HepG2 (cell line): ENCODE measurements at regions not wholly inside any gene's neighbourhood (a gene's known extent, or its start where the extent isn't known, plus 50 kb on each side); places are given as distances from the start of the nearest gene placed in this dataset.

Experiments used
- BATF2 ChIP-seq: sonication (generic); formaldehyde crosslinking; IDR thresholded peaks from 2 replicates; pipeline ENCODE4 v1.8.0; 2022; ENCODE audit warnings: mild to moderate bottlenecking, missing genetic modification reagents, moderate library complexity
- HIVEP1 ChIP-seq: sonication (generic); formaldehyde crosslinking; IDR thresholded peaks from 2 replicates; pipeline ENCODE4 v1.4.0; 2020; ENCODE audit warnings: mild to moderate bottlenecking, missing genetic modification reagents
- HOXA3 ChIP-seq: sonication (generic); formaldehyde crosslinking; IDR thresholded peaks from 2 replicates; pipeline ENCODE4 v1.5.0; 2020; ENCODE audit warnings: missing genetic modification reagents
- NAIF1 ChIP-seq: sonication (generic); formaldehyde crosslinking; IDR thresholded peaks from 2 replicates; pipeline ENCODE4 v1.5.0; 2020; ENCODE audit warnings: mild to moderate bottlenecking, missing genetic modification reagents, borderline replicate concordance
- PHF20 ChIP-seq: sonication (generic); formaldehyde crosslinking; IDR thresholded peaks from 2 replicates; pipeline ENCODE4 v1.5.0; 2020; ENCODE audit warnings: mild to moderate bottlenecking, missing genetic modification reagents
- RFX5 ChIP-seq: IDR thresholded peaks from 2 replicates; pipeline ENCODE4 v1.6.1; 2011; ENCODE audit warnings: low read depth, low read length, improper control_type of control experiment
- ZNF142 ChIP-seq: sonication (generic); formaldehyde crosslinking; IDR thresholded peaks from 2 replicates; pipeline ENCODE4 v1.4.0; 2020; ENCODE audit warnings: missing genetic modification reagents
- ZNF337 ChIP-seq: sonication (generic); formaldehyde crosslinking; IDR thresholded peaks from 2 replicates; pipeline ENCODE4 v1.5.1; 2020; ENCODE audit warnings: missing genetic modification reagents, low read depth, mild to moderate bottlenecking, borderline replicate concordance
- ZNF34 ChIP-seq: sonication (generic); formaldehyde crosslinking; IDR thresholded peaks from 2 replicates; pipeline ENCODE4 v1.4.0; 2020; ENCODE audit warnings: mild to moderate bottlenecking, missing genetic modification reagents, borderline replicate concordance

GRCh38 chr14:71597955-71598660, 334.1 kb upstream of the RGS6 start (continued):
- TF ChIP-seq ZNF142 (CRISPR knock-in tag) (no peak), NAIF1 (CRISPR knock-in tag) (no peak), BATF2 (CRISPR knock-in tag) (no peak), PHF20 (CRISPR knock-in tag) (no peak), ZNF337 (CRISPR knock-in tag) (no peak), HIVEP1 (CRISPR knock-in tag) (no peak), HOXA3 (no peak), RFX5 (no peak), ZNF34 (CRISPR knock-in tag) (no peak)
